Smooth muscle cell (in vitro differentiated cells): ENCODE measurements at regions not wholly inside any gene's neighbourhood (a gene's known extent, or its start where the extent isn't known, plus 50 kb on each side); places are given as distances from the start of the nearest gene placed in this dataset.

Experiments
- DNase-seq: peaks from one replicate; lab custom pipeline; 2025; ENCODE audit not compliant: unreplicated experiment; lab: John Stamatoyannopoulos, UW
- H2AFZ ChIP-seq: fragments of 200-600 bp; sonication (generic); 2 replicates; pipeline ENCODE4 v1.6.0; 2016; ENCODE audit warnings: antibody characterized with exemption, low read depth, mild to moderate bottlenecking
- H3F3A ChIP-seq: fragments of 200-600 bp; sonication (generic); 2 replicates; pipeline ENCODE4 v1.6.0; 2017; ENCODE audit warnings: antibody characterized with exemption, low read depth
- H3K27ac ChIP-seq: fragments of 200-600 bp; sonication (generic); 2 replicates; pipeline ENCODE4 v1.5.1; 2016; ENCODE audit warnings: low read depth, mild to moderate bottlenecking
- H3K27me3 ChIP-seq: fragments of 200-600 bp; sonication (generic); 2 replicates; pipeline ENCODE4 v1.6.1; 2016; ENCODE audit warnings: low read depth, mild to moderate bottlenecking
- H3K36me3 ChIP-seq: fragments of 200-600 bp; sonication (generic); 2 replicates; pipeline ENCODE4 v1.5.1; 2016; ENCODE audit warnings: low read depth
- H3K4me1 ChIP-seq: fragments of 200-600 bp; sonication (generic); 2 replicates; pipeline ENCODE4 v1.5.1; 2016; ENCODE audit warnings: low read depth
- H3K4me2 ChIP-seq: fragments of 200-600 bp; sonication (generic); 2 replicates; pipeline ENCODE4 v1.6.0; 2016; ENCODE audit warnings: mild to moderate bottlenecking
- H3K4me3 ChIP-seq: fragments of 200-600 bp; sonication (generic); 2 replicates; pipeline ENCODE4 v1.5.1; 2016; ENCODE audit warnings: mild to moderate bottlenecking
- H3K79me2 ChIP-seq: fragments of 200-600 bp; sonication (generic); 2 replicates; pipeline ENCODE4 v1.6.0; 2016; ENCODE audit warnings: low read depth, mild to moderate bottlenecking
- H3K9ac ChIP-seq: fragments of 200-600 bp; sonication (generic); 2 replicates; pipeline ENCODE4 v1.6.0; 2016; ENCODE audit warnings: low read depth
- H3K9me3 ChIP-seq: fragments of 200-600 bp; sonication (generic); replicated peaks from 2 replicates; pipeline ENCODE4 v1.5.1; 2016; ENCODE audit warnings: low read depth
- H4K20me1 ChIP-seq: fragments of 200-600 bp; sonication (generic); 2 replicates; pipeline ENCODE4 v1.6.0; 2016; ENCODE audit warnings: low read depth
- CTCF ChIP-seq: fragments of 200-600 bp; sonication (generic); IDR thresholded peaks from 2 replicates; pipeline ENCODE4 v1.5.1; 2017; ENCODE audit warnings: borderline replicate concordance, mild to moderate bottlenecking, antibody characterized with exemption; ENCODE audit not compliant: insufficient read depth, poor library complexity, severe bottlenecking
- WGBS: methylation state at CpG from one replicate; pipeline ENCODE4 v1.1.7; 2016; ENCODE audit warnings: low lambda C conversion rate; 5-methylcytosine and 5-hydroxymethylcytosine counted together

- H3K9ac ChIP-seq = no peak overlapping the region
- H3K79me2 ChIP-seq = no peaks in the 10 kb centered on the region
- no peaks in the 10 kb centered on the region for H3K36me3 ChIP-seq
- DNase-seq = no peak
- H3K4me2 ChIP-seq = peak overlapping the region; percentile 19
- H3K27me3 ChIP-seq = no peaks in the 10 kb centered on the region
- H4K20me1 ChIP-seq = no peaks in the 10 kb centered on the region
- TF ChIP-seq CTCF = no peak
- no peak overlapping the region for H2AFZ ChIP-seq
- WGBS = 37% methylated on average over 1 of the region's 1 CpG
- no peak overlapping the region for H3K4me3 ChIP-seq
- no peak overlapping the region for H3K27ac ChIP-seq
- no peaks in the 10 kb centered on the region for H3K9me3 ChIP-seq
- peaks cover 6% of the 10 kb centered on the region for H3K4me1 ChIP-seq
- H3F3A ChIP-seq = no peaks in the 10 kb centered on the region
These were observed 1882.4 kb downstream of the NCAM2 start for GRCh38 chr21:22880573-22880972.

GRCh38 chr21:22881131-22881530 is 1882.9 kb downstream of the NCAM2 start:
- Histone ChIP-seq H3K36me3 (no peaks in the 10 kb centered on the region), H3K27ac (no peak overlapping the region), H3F3A (no peaks in the 10 kb centered on the region), H2AFZ (no peak overlapping the region), H3K79me2 (no peaks in the 10 kb centered on the region), H3K9me3 (no peaks in the 10 kb centered on the region), H3K4me1 (peaks cover 6% of the 10 kb centered on the region), H3K4me3 (no peak overlapping the region), H3K4me2 (peak overlapping the region; percentile 19), H3K27me3 (no peaks in the 10 kb centered on the region), H4K20me1 (no peaks in the 10 kb centered on the region), H3K9ac (no peak overlapping the region)
- DNase-seq = no peak
- no peak for TF ChIP-seq CTCF
- 40% methylated on average over 4 of the region's 4 CpGs for WGBS

GRCh38 chr21:22885079-22885478 is 1886.9 kb downstream of the NCAM2 start:
- WGBS = 33% methylated on average over 4 of the region's 4 CpGs
- no peak for TF ChIP-seq CTCF
- no peaks in the 10 kb centered on the region for H3K9me3 ChIP-seq
- no peak overlapping the region for H3K4me2 ChIP-seq
- H3K79me2 ChIP-seq = no peaks in the 10 kb centered on the region
- no peaks in the 10 kb centered on the region for H3K27me3 ChIP-seq
- H4K20me1 ChIP-seq = no peaks in the 10 kb centered on the region
- no peaks in the 10 kb centered on the region for H3K36me3 ChIP-seq
- no peaks in the 10 kb centered on the region for H3F3A ChIP-seq
- DNase-seq = no peak
- H3K4me3 ChIP-seq = no peak overlapping the region
- H3K27ac ChIP-seq = no peak overlapping the region
- H2AFZ ChIP-seq = no peak overlapping the region
- H3K9ac ChIP-seq = no peak overlapping the region
- H3K4me1 ChIP-seq = peaks cover 6% of the 10 kb centered on the region

GRCh38 chr21:22885614-22886013 is 1887.4 kb downstream of the NCAM2 start:
- Histone ChIP-seq H2AFZ (no peak overlapping the region), H3K4me1 (peaks cover 6% of the 10 kb centered on the region), H3K4me2 (no peak overlapping the region), H3K4me3 (no peak overlapping the region), H3K9me3 (no peaks in the 10 kb centered on the region), H3K79me2 (no peaks in the 10 kb centered on the region), H3K27me3 (no peaks in the 10 kb centered on the region), H3F3A (no peaks in the 10 kb centered on the region), H3K36me3 (no peaks in the 10 kb centered on the region), H3K27ac (no peak overlapping the region), H3K9ac (no peak overlapping the region), H4K20me1 (no peaks in the 10 kb centered on the region)
- TF ChIP-seq CTCF = no peak
- DNase-seq = no peak
